Transverse colon (tissue), 4 donors: ENCODE measurements at regions not wholly inside any gene's neighbourhood (a gene's known extent, or its start where the extent isn't known, plus 50 kb on each side); places are given as distances from the start of the nearest gene placed in this dataset.

Source experiments
- CTCF ChIP-seq, 5 experiments: fragments of 200-600 bp in 3 of 5; fragments of 450-650 bp in 2 of 5; sonication (generic) in 3 of 5; IDR thresholded peaks; 1 replicate in 2 of 5; 2 replicates in 3 of 5; pipeline ENCODE4 v1.5.1; 2016 to 2017; ENCODE audit warnings: antibody characterized with exemption in 5 of 5, inconsistent platforms in 3 of 5, mild to moderate bottlenecking in 2 of 5, moderate library complexity in 1 of 5
- POLR2AphosphoS5 ChIP-seq, 3 donors: sonication (generic); formaldehyde crosslinking; IDR thresholded peaks; one replicate each; pipeline ENCODE4 v1.6.1; 2016; ENCODE audit warnings: antibody characterized with exemption in 3 of 3

DNA sequence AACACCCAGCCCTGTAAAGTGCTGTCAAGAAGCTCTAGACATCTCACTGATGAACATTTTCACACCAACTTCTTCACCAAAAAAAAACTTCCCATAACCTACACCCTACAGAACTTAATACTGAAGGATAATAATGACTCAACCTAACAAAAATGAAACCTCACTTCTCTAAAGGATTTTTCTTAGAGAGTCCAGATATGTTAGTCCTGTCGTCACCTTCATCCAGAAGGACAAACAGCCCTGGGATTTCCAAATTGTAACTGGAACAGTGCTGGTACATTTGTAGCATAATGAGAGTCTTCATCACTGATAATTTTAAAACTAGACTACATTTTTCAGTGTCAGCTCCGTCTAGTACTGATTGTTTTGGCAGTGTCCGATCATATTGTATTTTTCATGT, 528.6 kb upstream of the CELF2 start:
- no peak for TF ChIP-seq CTCF (IDR thresholded peaks at IDR 0.05)
- no peak for TF ChIP-seq POLR2AphosphoS5 (IDR thresholded peaks at IDR 0.05)
